Superior temporal gyrus (tissue), 1 donor: ENCODE measurements at regions not wholly inside any gene's neighbourhood (a gene's known extent, or its start where the extent isn't known, plus 50 kb on each side); places are given as distances from the start of the nearest gene placed in this dataset.
"Not testable (repeated sequence)": the region's sequence is repeated elsewhere in the genome, so short reads cannot be mapped to it uniquely, and the experiment has no call there.

Experiments used
- DNase-seq: peaks from one replicate; pipeline ENCODE4 v3.0.0-alpha.2; 2016; ENCODE audit errors: extremely low spot score

DNA sequence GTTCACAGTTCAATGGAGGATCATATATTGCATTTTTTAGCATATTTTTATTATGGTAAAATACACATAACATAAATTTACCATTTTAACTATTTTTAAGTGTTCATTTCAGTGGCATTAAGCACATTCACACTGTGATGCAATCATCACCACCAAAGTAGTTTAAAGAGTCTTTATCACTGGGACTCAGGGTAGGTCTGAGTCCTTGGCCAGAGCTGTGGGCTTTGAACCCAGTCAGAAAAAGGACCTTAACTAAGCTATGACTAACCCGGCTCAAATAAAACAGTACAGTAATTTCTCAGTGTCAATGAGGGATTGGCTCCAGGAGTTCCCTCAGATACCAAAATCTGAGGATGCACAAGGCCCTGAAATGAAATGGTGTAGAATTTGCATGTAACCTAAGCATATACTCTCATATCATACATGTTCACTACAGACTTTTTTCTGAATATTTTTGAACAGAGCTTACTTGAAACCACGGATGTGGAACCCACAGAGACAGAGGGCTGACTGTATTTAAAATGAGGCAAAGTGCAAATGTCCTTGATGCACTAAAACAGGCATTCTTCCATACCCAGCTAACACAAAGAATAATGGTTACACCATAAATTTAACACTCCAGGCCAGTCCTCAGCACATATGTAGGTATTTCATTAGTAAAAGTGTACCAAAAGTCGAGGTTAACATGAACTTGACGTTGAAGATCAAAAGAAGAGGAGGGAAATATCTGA lies 246.2 kb downstream of the LNPK start:
- DNase-seq, result no peak

GRCh38 chr2:175755169-175755568 lies 246.9 kb downstream of the LNPK start:
- no peak for DNase-seq

GRCh38 chr2:175750195-175750594 lies 251.9 kb downstream of the LNPK start:
- DNase-seq, result no peak

GRCh38 chr2:175745911-175746310 lies 256.2 kb downstream of the LNPK start:
- no peak for DNase-seq

DNA sequence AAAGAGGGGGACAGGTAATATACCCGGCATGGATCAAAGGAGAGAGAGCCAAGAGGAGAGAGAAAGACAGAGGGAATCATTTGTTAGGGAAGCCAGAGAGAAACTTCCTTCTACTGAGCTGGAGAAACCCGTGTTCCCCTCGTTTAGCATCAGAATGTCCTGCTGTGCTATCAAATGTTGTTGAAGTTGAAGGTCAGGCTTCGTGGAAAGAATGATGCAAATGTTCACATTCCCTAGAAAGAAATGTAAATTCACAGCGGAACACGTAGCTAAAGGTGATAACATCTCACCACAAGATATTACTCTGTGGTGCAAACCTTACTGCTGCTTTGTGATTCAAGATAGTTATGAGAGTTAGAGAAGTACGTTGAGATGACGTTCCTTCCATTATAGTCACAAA lies 258.1 kb downstream of the LNPK start:
- DNase-seq, result no peak

DNA sequence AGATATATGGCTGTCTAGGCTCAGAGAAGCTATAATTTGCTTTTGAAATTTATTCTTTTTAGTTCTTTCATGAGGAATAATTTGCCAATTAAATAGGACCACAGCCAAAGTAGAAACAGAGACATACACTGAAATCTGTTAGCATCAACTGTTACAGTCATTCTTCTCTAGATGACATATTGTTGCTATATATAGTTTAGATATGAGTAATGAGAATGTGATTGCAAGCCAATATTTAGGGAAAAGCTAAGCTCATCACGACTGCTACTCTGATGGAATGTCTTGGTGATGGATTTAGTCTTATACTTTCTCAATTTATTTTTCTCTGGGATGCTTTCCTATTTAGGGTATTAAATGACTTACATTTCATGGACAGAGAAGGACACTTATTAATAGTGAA lies 259.1 kb downstream of the LNPK start:
- DNase-seq, result no peak

- no peak for DNase-seq
Observed at GRCh38 chr2:175742367-175742766, 259.7 kb downstream of the LNPK start.

GRCh38 chr2:175741164-175741563 lies 260.9 kb downstream of the LNPK start:
- DNase-seq, result no peak

- DNase-seq, result no peak
Observed at GRCh38 chr2:175737722-175738361, 264.2 kb downstream of the LNPK start.

DNA sequence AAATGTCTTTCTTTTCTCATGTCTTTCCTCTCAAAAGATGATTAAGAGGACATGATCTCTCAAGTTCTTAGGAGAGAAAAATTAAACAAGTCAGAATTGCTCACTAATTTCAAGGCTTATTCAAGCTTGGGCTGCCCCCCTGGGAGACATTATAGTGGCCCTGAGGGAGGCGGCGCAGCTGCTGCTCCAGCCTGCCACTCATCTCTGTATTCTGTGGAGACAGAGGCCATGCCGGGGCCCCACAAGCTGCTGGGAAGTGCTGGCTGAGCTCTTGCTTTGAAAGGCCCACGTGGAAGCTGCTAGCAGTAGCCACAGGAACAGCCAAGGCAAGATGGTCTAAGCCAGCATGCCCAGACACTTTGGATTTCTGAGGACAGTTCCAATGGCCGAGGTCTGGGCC lies 267.4 kb downstream of the LNPK start:
- DNase-seq, result no peak

DNA sequence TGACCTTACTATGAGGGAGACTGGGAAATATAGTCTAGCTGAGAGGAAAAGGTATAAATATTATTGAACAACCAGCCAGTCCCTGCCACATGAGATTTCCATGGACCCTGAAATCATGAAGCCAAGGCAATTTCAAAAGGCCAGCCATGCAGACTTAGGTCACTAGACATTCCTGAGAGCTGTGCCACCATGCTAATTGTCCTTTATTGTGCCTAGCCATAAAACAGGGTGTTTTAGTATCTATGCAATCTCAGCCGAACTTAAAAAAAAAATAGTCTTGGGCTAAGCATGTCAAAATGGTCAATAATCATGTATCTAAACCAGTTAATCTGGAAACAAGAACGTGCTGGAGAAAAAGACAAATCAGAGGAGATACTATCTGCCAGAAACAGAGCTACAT lies 269.5 kb downstream of the LNPK start:
- DNase-seq, result no peak

DNA sequence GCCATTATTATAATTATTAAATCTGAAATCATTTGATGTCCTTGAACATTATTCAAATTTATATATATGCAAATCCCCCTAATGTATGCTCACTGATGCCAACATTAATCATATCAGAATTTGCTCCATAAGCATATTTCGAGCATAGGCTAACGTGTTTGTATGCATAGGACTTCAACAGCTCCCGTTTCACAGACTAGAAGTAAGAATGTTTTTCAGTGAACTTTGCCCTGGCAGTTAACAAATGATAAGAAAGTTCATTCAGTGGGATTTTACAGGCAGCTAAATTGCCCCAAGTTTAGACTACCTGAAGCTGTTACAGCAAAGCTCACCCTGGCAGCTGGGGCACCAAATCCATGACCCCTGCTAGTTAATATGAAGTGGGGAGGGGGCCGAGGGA lies 272.0 kb downstream of the LNPK start:
- no peak for DNase-seq

GRCh38 chr2:175729049-175729706 lies 272.9 kb downstream of the LNPK start:
- no peak for DNase-seq

DNA sequence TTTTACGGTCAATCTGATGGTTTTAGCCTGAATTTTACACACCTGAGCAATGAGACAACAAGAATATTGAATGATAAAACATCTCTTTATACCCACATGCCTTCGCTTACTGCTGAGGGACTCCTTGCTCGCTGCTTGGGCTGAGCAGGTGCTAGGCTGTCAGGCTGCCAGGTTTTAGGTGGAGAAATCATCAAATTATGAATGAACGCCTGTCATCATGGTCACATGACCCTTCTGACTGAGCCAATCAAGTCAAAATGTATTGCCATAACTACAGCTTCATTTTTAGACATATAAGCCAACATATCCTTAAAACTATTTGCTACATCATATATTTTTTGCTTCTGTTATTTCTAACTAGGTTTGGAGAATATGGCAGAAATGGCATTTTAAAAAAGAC lies 274.0 kb downstream of the LNPK start:
- DNase-seq, result no peak

- DNase-seq, result no peak
Observed at GRCh38 chr2:175726223-175726622, 275.8 kb downstream of the LNPK start.

GRCh38 chr2:175709248-175709647 lies 292.8 kb downstream of the LNPK start:
- DNase-seq, result no peak

GRCh38 chr2:175707322-175707721 lies 294.7 kb downstream of the LNPK start:
- no peak for DNase-seq

- not testable (repeated sequence) for DNase-seq
Observed at GRCh38 chr2:175704568-175704967, 297.5 kb downstream of the LNPK start.

- DNase-seq, result no peak
Observed at GRCh38 chr2:175698061-175698460, 304.0 kb downstream of the LNPK start.

DNA sequence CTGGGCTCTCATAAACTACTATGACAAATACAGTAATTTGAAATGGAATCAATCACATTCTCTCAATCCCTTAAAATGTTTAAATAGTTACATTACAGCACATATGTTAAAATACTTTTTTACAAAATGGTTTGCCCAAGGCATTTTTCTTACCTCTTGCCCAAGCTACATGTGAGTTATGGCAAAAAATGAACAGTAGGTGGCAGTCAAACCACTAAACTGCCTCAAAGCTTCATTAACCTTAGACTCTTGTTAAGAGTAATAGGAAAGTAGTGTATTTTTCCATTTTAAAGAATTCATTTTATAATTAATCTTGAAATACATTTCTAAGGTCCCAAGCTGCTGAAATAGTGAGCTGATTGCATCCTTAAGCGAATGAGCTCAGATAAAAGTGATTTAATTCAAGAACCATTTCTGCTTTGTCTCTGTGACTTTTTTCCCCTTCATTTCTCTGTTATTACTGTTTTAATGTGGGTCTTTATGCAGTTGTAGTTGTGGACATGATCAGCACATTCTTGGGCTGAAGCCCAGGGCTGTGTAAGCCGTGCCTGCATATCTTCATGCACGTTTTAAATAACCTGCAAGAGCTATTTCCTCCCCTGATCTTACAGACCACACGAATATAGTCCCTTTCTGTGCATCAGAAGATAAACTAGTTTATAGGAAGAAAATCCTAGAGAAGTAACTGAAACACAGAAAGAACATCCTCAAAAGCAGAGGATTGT lies 311.8 kb downstream of the LNPK start:
- DNase-seq, result peak; percentile 91

- no peak for DNase-seq
Observed at GRCh38 chr2:175688243-175688642, 313.8 kb downstream of the LNPK start.

DNA sequence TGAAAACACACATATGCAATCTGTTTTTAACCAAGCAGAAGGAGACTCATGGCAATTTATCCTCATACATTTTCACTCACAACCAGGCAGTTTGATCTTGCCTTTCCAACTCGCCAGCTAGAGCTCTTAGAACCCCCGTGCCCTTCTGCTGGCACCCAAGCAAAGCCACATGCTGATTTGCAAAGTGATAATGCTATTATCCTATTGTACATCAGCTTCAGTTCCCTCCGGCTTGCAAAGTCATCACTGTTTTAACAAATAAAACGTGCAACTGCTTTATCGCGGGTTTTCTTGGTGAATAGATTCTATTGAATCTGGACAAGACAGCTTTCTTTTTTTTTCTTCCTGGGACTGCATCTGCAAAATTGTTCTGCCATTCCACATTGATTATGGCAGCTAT lies 314.6 kb downstream of the LNPK start:
- no peak for DNase-seq
